ENCODE measurements at regions not wholly inside any gene's neighbourhood (a gene's known extent, or its start where the extent isn't known, plus 50 kb on each side); places are given as distances from the start of the nearest gene placed in this dataset.
"Not testable (repeated sequence)": the region's sequence is repeated elsewhere in the genome, so short reads cannot be mapped to it uniquely, and the experiment has no call there.

DNA sequence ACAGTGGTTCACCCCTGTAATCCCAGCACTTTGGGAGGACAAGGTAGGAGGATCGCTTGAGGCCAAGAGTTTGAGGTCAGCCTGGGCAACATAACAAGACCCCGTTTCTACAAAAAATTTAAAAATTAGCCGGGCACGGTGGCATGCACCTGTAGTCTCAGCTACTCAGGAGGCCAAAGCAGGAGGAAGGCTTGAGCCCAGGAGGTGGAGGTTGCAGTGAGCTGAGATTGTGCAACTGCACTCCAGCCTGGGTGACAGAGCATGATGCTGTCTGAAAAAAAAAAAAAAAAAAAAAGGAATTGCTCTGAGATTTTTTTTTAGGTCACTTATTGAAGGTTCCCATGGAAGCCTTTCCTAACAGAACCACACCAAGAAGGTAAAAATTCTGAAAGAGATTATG, 101.9 kb upstream of the KCTD7 start:
- DNase-seq (ENCODE audit: low read depth in 4 of 6, low spot score in 6 of 6); H3K9me3 ChIP-seq (ENCODE audit: control insufficient read depth, insufficient read depth, low read length); H3K4me3 ChIP-seq (ENCODE audit: low read depth, low read length); H3K27ac ChIP-seq (ENCODE audit: low read depth, low read length); H3K27me3 ChIP-seq (ENCODE audit: control insufficient read depth, insufficient read depth, low read length): not testable (repeated sequence)
- H3K36me3 ChIP-seq (ENCODE audit: control insufficient read depth, insufficient read depth, low read length), result peaks cover 27% of the 10 kb centered on the region
- peaks cover 21% of the 10 kb centered on the region for H3K4me1 ChIP-seq (ENCODE audit: control insufficient read depth, insufficient read depth, low read length)
- 100% methylated on average over 4 of the region's 4 CpGs for WGBS (ENCODE audit: insufficient coverage)

DNA sequence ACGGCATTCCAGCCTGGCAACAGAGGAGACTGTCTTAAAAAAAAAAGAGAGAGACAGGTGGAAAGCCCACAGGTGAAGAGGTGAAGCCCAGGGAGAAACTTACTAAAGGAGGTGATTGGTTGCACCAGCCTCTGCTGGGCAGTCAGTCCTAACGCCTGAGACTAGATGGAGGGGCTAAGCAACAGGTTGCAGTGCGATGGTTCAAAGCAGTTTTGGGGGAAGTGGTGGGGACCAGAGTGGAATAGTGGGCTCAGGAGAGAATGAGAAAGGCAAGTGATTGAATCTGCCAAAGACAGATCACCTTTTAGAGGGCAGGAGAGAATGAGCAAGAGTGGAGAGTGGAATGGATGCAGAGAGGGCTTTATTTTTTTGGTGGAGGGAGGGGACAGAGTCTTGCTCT, 100.0 kb upstream of the KCTD7 start:
- Histone ChIP-seq H3K27me3 (ENCODE audit: control insufficient read depth, insufficient read depth, low read length) (no peaks in the 10 kb centered on the region), H3K4me1 (ENCODE audit: control insufficient read depth, insufficient read depth, low read length) (peaks cover 21% of the 10 kb centered on the region), H3K9me3 (ENCODE audit: control insufficient read depth, insufficient read depth, low read length) (no peaks in the 10 kb centered on the region), H3K4me3 (ENCODE audit: low read depth, low read length) (no peak overlapping the region), H3K27ac (ENCODE audit: low read depth, low read length) (no peak overlapping the region), H3K36me3 (ENCODE audit: control insufficient read depth, insufficient read depth, low read length) (peaks cover 27% of the 10 kb centered on the region)
- no peak for DNase-seq (ENCODE audit: low read depth in 4 of 6, low spot score in 6 of 6)
- WGBS (ENCODE audit: insufficient coverage), result 96% methylated on average over 3 of the region's 3 CpGs

DNA sequence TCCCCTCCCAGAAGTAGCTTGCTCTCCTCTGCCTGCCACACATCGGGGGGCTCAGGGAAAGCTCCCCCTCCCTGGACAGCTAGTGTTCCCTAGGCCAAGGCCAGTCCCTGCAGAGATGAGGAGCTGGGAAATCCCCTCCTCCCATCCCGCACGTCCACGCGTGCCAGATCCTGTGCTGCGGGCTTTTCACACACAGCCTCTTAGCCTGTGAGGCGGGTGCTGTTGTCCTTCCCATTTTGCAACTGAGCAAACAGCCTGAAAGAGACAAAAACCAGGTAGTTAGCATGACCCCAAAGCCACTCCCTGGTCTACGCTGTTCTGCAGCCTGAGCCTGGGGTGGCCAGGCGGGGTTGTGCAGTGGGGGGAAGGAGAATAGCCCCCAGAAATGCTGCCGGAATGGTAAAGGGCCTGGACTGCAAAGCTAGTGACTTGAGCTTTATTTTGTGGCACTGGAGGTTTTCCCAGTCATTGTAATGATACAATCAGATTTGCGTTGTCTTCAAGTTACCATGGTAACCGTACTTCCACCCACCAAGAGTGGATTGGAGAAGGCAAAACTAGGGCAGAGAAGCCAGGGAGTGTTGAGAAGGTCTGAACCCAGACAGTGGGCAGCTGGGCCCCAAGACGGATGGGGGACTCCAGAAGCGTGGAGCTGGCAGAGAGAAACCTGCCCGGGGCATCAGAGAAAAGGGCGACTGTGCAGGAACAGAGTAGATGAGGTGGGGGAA, 98.6 kb upstream of the KCTD7 start:
- Histone ChIP-seq H3K9me3 (ENCODE audit: control insufficient read depth, insufficient read depth, low read length) (no peaks in the 10 kb centered on the region), H3K27ac (ENCODE audit: low read depth, low read length) (no peak overlapping the region), H3K36me3 (ENCODE audit: control insufficient read depth, insufficient read depth, low read length) (peaks cover 23% of the 10 kb centered on the region), H3K4me3 (ENCODE audit: low read depth, low read length) (no peak overlapping the region), H3K4me1 (ENCODE audit: control insufficient read depth, insufficient read depth, low read length) (peaks cover 21% of the 10 kb centered on the region), H3K27me3 (ENCODE audit: control insufficient read depth, insufficient read depth, low read length) (no peaks in the 10 kb centered on the region)
- peak; percentile 29 to 81 (median 40) for DNase-seq (ENCODE audit: low read depth in 4 of 6, low spot score in 6 of 6)
- WGBS (ENCODE audit: insufficient coverage), result 28% methylated on average over 11 of the region's 16 CpGs

DNA sequence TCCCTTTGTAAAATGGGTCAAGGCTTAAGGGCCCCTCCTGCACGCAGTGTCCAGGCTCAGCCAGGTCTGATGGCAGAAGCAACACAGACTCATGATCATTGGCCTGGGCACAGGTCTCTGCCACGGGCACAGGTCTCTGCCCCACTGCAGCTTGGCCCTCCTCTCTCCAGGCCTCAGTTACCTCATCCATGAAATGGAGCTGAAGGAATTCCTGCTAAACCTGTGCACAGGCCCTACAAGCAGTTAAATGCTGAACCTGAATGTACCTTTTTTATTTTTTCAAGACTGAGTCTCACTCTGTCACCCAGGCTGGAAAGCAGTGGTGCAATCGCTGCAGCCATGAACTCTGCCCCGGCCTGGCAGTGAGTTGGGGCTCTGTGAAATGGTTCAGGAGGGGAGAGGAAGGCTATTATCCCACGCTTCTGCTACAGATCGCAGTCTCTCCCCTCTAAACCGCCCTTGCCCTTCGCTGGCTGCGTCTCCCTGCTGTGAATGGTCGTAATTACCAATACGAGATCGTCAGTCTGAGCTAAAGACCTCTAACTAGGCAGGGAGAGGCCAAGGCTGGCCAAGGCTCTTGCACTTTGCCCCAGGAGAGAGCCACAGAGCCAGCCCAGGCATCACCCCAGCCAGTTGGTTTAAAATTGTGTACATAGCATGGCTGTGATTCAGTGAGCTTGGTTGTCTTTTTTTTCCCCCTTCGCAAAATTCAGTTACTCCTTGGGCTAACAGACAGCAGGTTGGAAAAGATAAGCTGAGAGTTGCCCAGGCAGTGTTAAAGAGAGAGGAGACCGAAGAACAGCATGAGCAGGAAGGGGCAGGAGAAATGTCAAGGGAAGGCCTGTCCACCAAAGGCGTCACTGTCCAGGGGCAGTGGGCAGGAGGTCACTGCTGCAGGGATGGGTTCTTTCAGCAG, 93.0 kb upstream of the KCTD7 start:
- H3K36me3 ChIP-seq (ENCODE audit: control insufficient read depth, insufficient read depth, low read length), result peaks cover 34% of the 10 kb centered on the region
- no peak overlapping the region for H3K27ac ChIP-seq (ENCODE audit: low read depth, low read length)
- H3K9me3 ChIP-seq (ENCODE audit: control insufficient read depth, insufficient read depth, low read length), result no peaks in the 10 kb centered on the region
- no peak overlapping the region for H3K4me3 ChIP-seq (ENCODE audit: low read depth, low read length)
- H3K4me1 ChIP-seq (ENCODE audit: control insufficient read depth, insufficient read depth, low read length), result peaks cover 5% of the 10 kb centered on the region
- no peaks in the 10 kb centered on the region for H3K27me3 ChIP-seq (ENCODE audit: control insufficient read depth, insufficient read depth, low read length)
- no peak for DNase-seq (ENCODE audit: low read depth in 4 of 6, low spot score in 6 of 6)
- 81% methylated on average over 12 of the region's 15 CpGs for WGBS (ENCODE audit: insufficient coverage)

DNA sequence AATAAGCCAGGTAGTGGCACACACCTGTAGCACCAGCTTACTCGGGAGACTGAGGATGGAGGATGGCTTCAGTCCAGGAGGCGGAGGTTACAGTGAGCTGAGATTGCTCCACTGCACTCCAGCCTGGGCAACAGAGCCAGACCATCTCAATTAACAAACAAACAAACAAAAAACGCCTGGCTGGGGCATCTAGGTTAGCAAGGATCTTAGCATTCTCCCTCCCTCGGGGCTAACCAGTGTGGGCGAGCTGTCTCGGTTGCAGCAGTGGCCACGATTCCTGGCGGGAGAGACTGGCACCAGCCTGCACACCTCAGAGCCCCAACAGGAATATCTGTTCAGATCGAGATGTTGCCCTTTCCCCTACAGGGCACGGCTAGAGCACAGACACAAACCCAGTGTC, 91.3 kb upstream of the KCTD7 start:
- Histone ChIP-seq H3K36me3 (ENCODE audit: control insufficient read depth, insufficient read depth, low read length) (peaks cover 41% of the 10 kb centered on the region), H3K27ac (ENCODE audit: low read depth, low read length) (no peak overlapping the region), H3K9me3 (ENCODE audit: control insufficient read depth, insufficient read depth, low read length) (no peaks in the 10 kb centered on the region), H3K4me3 (ENCODE audit: low read depth, low read length) (no peak overlapping the region), H3K27me3 (ENCODE audit: control insufficient read depth, insufficient read depth, low read length) (no peaks in the 10 kb centered on the region), H3K4me1 (ENCODE audit: control insufficient read depth, insufficient read depth, low read length) (peaks cover 1% of the 10 kb centered on the region)
- WGBS (ENCODE audit: insufficient coverage), result 94% methylated on average over 9 of the region's 10 CpGs
- DNase-seq (ENCODE audit: low read depth in 4 of 6, low spot score in 6 of 6), result no peak

DNA sequence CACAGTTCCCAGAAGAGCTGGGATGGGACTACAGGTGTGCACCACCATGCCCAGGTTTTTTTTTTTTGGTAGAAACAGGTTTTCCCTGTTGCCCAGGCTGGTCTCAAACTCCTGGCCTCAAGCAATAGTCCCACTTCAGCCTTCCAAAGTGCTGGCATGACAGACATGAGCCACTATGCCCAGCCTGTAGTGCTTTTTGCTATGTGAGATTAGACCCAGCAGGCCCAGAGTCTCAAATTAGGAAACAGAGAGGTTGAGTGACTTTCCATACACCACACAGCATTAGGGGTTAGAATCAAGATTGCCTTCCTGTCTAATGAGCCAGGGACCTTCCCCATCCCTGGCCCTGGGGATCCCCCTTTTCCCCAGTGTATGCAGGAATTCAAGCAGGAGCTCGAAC, 90.8 kb upstream of the KCTD7 start:
- H3K4me1 ChIP-seq (ENCODE audit: control insufficient read depth, insufficient read depth, low read length), result peaks cover 6% of the 10 kb centered on the region
- no peak overlapping the region for H3K27ac ChIP-seq (ENCODE audit: low read depth, low read length)
- no peaks in the 10 kb centered on the region for H3K9me3 ChIP-seq (ENCODE audit: control insufficient read depth, insufficient read depth, low read length)
- DNase-seq (ENCODE audit: low read depth in 4 of 6, low spot score in 6 of 6), result no peak
- H3K27me3 ChIP-seq (ENCODE audit: control insufficient read depth, insufficient read depth, low read length), result no peaks in the 10 kb centered on the region
- no CpG with 5 or more reads among the region's 1 CpG for WGBS (ENCODE audit: insufficient coverage)
- no peak overlapping the region for H3K4me3 ChIP-seq (ENCODE audit: low read depth, low read length)
- peaks cover 45% of the 10 kb centered on the region for H3K36me3 ChIP-seq (ENCODE audit: control insufficient read depth, insufficient read depth, low read length)

DNA sequence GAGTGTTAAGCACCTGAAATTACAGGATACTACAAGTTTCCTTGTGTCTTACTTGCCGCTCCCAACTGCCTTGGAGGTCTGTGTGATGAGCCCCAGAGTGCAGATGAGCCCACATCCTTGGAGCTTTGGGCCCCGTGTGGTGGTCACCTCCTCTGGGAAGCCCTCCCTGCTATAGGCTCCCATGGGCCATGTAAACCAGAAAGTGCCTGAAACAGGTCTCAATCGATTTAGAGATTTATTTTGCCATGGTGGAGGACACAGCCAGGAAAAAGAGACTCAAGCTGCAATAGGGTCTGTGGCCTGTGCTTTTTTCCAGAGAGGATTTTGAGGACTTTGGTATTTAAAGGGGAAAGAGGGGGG, 89.4 kb upstream of the KCTD7 start:
- DNase-seq (ENCODE audit: low read depth in 4 of 6, low spot score in 6 of 6), result no peak
- Histone ChIP-seq H3K27ac (ENCODE audit: low read depth, low read length) (no peak overlapping the region), H3K4me1 (ENCODE audit: control insufficient read depth, insufficient read depth, low read length) (peaks cover 12% of the 10 kb centered on the region), H3K36me3 (ENCODE audit: control insufficient read depth, insufficient read depth, low read length) (peaks cover 59% of the 10 kb centered on the region), H3K9me3 (ENCODE audit: control insufficient read depth, insufficient read depth, low read length) (no peaks in the 10 kb centered on the region), H3K27me3 (ENCODE audit: control insufficient read depth, insufficient read depth, low read length) (no peaks in the 10 kb centered on the region), H3K4me3 (ENCODE audit: low read depth, low read length) (no peak overlapping the region)
- WGBS (ENCODE audit: insufficient coverage), result 81% methylated on average over 3 of the region's 3 CpGs

DNA sequence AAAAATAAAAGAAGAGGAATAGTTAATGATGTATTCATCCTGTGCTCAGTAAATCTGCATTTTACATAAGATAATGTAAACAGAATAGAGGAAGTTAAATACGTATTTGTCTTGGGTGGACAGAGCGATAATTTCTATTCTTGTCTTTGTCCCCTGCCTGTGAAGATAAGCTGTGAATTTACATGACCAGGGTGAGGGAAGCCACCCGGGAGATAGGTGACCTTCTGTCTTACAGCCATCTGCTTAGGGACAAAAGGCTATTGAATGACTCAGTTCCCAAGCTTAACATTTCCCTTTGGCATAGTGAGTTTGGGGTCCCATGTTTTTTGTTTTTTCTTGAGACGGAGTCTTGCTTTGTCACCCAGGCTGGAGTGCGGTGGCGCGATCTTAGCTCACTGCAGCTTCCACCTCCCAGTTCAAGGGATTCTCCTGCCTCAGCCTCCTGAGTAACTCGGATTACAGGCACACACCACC, 88.7 kb upstream of the KCTD7 start:
- peaks cover 12% of the 10 kb centered on the region for H3K4me1 ChIP-seq (ENCODE audit: control insufficient read depth, insufficient read depth, low read length)
- no peak overlapping the region for H3K4me3 ChIP-seq (ENCODE audit: low read depth, low read length)
- no peak overlapping the region for H3K27ac ChIP-seq (ENCODE audit: low read depth, low read length)
- WGBS (ENCODE audit: insufficient coverage), result 45% methylated on average over 2 of the region's 8 CpGs
- H3K36me3 ChIP-seq (ENCODE audit: control insufficient read depth, insufficient read depth, low read length), result peaks cover 66% of the 10 kb centered on the region
- H3K27me3 ChIP-seq (ENCODE audit: control insufficient read depth, insufficient read depth, low read length), result no peaks in the 10 kb centered on the region
- no peak for DNase-seq (ENCODE audit: low read depth in 4 of 6, low spot score in 6 of 6)
- H3K9me3 ChIP-seq (ENCODE audit: control insufficient read depth, insufficient read depth, low read length), result no peaks in the 10 kb centered on the region

DNA sequence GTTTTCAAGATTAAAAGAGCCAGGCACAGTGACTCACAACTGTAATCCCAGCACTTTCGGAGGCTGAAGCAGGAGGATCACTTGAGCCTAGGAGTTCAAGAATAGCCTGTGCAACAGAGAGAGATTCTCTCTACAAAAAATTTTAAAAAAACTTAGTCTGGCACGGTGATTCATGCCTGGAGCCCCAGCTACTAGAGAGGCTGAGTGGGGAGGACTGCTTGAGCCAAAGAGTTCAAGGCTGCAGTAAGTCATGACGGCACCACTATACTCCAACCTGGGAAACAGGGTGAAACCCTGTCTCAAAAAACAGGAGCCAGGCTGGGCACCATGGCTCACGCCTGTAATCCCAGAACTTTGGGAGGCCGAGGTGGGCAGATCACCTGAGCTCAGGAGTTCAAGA, 86.6 kb upstream of the KCTD7 start:
- DNase-seq (ENCODE audit: low read depth in 4 of 6, low spot score in 6 of 6), result no peak
- Histone ChIP-seq H3K9me3 (ENCODE audit: control insufficient read depth, insufficient read depth, low read length) (no peaks in the 10 kb centered on the region), H3K27ac (ENCODE audit: low read depth, low read length) (no peak overlapping the region), H3K36me3 (ENCODE audit: control insufficient read depth, insufficient read depth, low read length) (peaks cover 71% of the 10 kb centered on the region), H3K27me3 (ENCODE audit: control insufficient read depth, insufficient read depth, low read length) (no peaks in the 10 kb centered on the region), H3K4me3 (ENCODE audit: low read depth, low read length) (no peak overlapping the region), H3K4me1 (ENCODE audit: control insufficient read depth, insufficient read depth, low read length) (peaks cover 12% of the 10 kb centered on the region)
- WGBS (ENCODE audit: insufficient coverage), result 96% methylated on average over 5 of the region's 5 CpGs
